ENCODE measurements at regions not wholly inside any gene's neighbourhood (a gene's known extent, or its start where the extent isn't known, plus 50 kb on each side); places are given as distances from the start of the nearest gene placed in this dataset.

DNA sequence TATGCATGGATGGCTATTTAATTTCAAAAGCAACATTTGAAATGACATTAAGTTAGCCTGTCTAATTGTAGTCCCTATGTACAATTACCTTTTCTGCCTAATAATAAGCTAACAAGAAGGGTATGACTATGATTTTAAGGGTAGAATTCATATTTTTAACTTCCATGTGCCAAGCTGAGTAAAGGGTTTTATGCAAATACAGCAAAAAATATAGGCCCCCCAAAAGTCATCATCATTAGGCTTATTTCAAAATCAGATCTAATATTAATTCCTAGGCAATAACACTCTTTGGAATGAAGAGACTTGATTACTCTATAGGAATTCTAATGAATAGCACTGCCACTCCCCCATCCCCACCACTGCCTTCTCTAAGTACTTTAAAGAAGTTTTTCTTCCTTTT lies 155.9 kb upstream of the DYNLRB2 start:
- no peak overlapping the region for H3K27ac ChIP-seq
- H3K4me1 ChIP-seq (replicated peaks): no peaks in the 10 kb centered on the region
- H3K9me3 ChIP-seq: no peaks in the 10 kb centered on the region
- no peaks in the 10 kb centered on the region for H3K27me3 ChIP-seq (replicated peaks; ENCODE audit: insufficient read depth)
- TF ChIP-seq POLR2AphosphoS5 (IDR thresholded peaks at IDR 0.05) (no peak), POLR2A (IDR thresholded peaks at IDR 0.05) (no peak), CTCF (IDR thresholded peaks at IDR 0.05) (no peak)
- H3K36me3 ChIP-seq: no peaks in the 10 kb centered on the region
- no peak overlapping the region for H3K4me3 ChIP-seq
- DNase-seq (ENCODE audit: low spot score): no peak
- intact Hi-C loops (cut with DNase I): no loop called here

DNA sequence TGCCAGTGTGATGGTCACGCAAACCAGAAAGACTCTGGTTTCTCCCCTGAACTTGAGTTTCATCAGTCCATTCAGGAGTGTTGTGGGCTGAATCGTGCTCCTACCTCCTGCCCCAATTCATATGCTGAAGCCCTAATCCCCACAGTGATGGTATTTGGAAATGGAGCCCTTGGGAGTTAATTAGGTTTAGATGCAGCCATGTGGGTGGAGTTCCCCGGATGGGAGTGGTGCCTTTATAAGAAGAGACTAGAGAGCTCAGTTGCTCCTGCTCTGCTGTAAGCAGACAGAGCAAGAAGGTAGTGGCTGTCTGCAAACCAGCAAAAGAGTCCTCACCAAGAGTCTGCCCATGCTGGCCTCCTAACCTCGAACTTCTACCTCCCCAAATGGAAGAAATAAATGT lies 160.3 kb upstream of the DYNLRB2 start:
- Histone ChIP-seq H3K27ac (no peak overlapping the region), H3K27me3 (replicated peaks; ENCODE audit: insufficient read depth) (no peaks in the 10 kb centered on the region), H3K4me1 (replicated peaks) (no peaks in the 10 kb centered on the region), H3K36me3 (no peaks in the 10 kb centered on the region), H3K4me3 (no peak overlapping the region), H3K9me3 (no peaks in the 10 kb centered on the region)
- intact Hi-C loops (cut with DNase I): no loop called here
- no peak for TF ChIP-seq POLR2AphosphoS5 (IDR thresholded peaks at IDR 0.05)
- no peak for TF ChIP-seq POLR2A (IDR thresholded peaks at IDR 0.05)
- no peak for TF ChIP-seq CTCF (IDR thresholded peaks at IDR 0.05)
- no peak for DNase-seq (ENCODE audit: low spot score)
- WGBS: 93% methylated on average over 4 of the region's 4 CpGs

DNA sequence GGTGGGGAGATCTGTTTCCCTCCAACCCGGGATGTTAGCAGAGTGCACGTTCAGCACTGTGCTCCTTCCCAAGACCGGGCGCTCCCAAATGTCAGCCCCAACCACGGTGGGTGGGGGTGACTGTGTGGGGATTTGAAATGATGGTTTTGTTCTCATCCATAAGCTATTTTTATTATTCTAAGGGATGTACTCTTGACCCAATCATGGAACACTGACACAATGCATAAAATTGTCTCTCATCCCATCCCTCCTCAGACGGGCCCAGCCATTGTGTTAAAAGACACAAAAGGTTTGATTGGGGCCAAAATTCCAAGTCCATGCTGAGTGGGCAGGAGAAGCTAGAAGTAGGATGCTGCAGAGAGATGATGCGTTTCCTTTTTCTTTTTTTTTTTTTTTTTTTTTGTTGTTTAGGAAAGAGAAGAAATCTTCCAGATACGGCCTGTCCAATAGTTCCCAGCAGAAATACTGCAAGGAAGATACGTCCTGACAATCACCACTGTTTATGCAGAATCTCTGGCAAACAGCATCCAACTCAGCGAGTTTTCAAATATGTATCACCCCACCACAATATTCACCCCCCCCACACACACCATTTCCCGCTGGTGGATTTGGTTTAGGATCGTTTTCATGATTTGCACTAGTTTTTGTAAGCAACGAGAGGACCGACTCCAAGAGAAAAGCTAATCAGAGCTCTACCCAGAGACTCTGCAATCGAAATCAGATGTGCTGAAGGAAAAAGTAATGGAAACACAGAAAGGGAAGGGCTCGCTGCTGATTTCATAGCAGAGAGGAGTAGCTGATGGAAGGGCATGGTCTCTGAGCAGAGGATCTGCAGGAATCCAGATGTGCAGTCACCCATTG lies 163.5 kb upstream of the DYNLRB2 start:
- Histone ChIP-seq H3K27me3 (replicated peaks; ENCODE audit: insufficient read depth) (no peaks in the 10 kb centered on the region), H3K9me3 (no peaks in the 10 kb centered on the region), H3K4me3 (no peak overlapping the region), H3K36me3 (no peaks in the 10 kb centered on the region), H3K4me1 (replicated peaks) (no peaks in the 10 kb centered on the region), H3K27ac (no peak overlapping the region)
- no peak for DNase-seq (ENCODE audit: low spot score)
- no peak for TF ChIP-seq POLR2AphosphoS5 (IDR thresholded peaks at IDR 0.05)
- TF ChIP-seq CTCF (IDR thresholded peaks at IDR 0.05): no peak
- TF ChIP-seq POLR2A (IDR thresholded peaks at IDR 0.05): no peak
- WGBS: 77% methylated on average over 16 of the region's 16 CpGs
- intact Hi-C loops (cut with DNase I): no loop called here

DNA sequence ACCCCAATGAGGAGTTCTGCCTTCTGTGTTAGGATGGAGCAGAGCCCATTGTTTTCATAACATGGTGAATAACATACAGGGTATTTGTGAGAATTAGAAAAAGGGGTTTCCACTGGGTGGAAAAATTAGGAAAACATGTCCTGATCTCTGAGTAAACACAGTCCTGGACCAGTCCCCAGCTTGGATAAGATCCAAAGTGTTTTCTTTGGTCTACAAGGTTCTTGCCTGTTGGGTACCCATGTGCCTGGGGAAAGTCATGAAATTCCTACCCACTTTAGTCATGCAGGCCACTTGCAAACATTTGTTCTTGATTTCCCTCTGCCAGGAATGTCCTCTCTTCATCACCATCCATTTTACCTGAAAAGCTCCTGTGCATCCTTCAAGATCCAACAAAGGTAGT lies 164.8 kb upstream of the DYNLRB2 start:
- intact Hi-C loops (cut with DNase I): no loop called here
- TF ChIP-seq POLR2A (IDR thresholded peaks at IDR 0.05) (no peak), POLR2AphosphoS5 (IDR thresholded peaks at IDR 0.05) (no peak), CTCF (IDR thresholded peaks at IDR 0.05) (no peak)
- no peaks in the 10 kb centered on the region for H3K36me3 ChIP-seq
- H3K9me3 ChIP-seq: no peaks in the 10 kb centered on the region
- H3K4me1 ChIP-seq (replicated peaks): no peaks in the 10 kb centered on the region
- no peak overlapping the region for H3K4me3 ChIP-seq
- no peak overlapping the region for H3K27ac ChIP-seq
- peaks cover 3% of the 10 kb centered on the region for H3K27me3 ChIP-seq (replicated peaks; ENCODE audit: insufficient read depth)
- DNase-seq (ENCODE audit: low spot score): no peak

GRCh38 chr16:80375513-80375912 lies 165.3 kb upstream of the DYNLRB2 start:
- no peaks in the 10 kb centered on the region for H3K9me3 ChIP-seq
- 91% methylated on average over 1 of the region's 1 CpG for WGBS
- intact Hi-C loops (cut with DNase I): no loop called here
- no peak for DNase-seq (ENCODE audit: low spot score)
- TF ChIP-seq POLR2A (IDR thresholded peaks at IDR 0.05): no peak
- TF ChIP-seq CTCF (IDR thresholded peaks at IDR 0.05): no peak
- no peak for TF ChIP-seq POLR2AphosphoS5 (IDR thresholded peaks at IDR 0.05)
- H3K27ac ChIP-seq: no peak overlapping the region
- H3K4me1 ChIP-seq (replicated peaks): no peaks in the 10 kb centered on the region
- H3K4me3 ChIP-seq: no peak overlapping the region
- H3K27me3 ChIP-seq (replicated peaks; ENCODE audit: insufficient read depth): peaks cover 3% of the 10 kb centered on the region
- no peaks in the 10 kb centered on the region for H3K36me3 ChIP-seq
